HG03095 (cell line): ENCODE measurements at regions not wholly inside any gene's neighbourhood (a gene's known extent, or its start where the extent isn't known, plus 50 kb on each side); places are given as distances from the start of the nearest gene placed in this dataset.

Experiments
- ATAC-seq: cut with Tn5 transposase; IDR thresholded peaks from one replicate; pipeline ENCODE4 v1.9.1; 2021; ENCODE audit warnings: moderate library complexity; ENCODE audit not compliant: unreplicated experiment

DNA sequence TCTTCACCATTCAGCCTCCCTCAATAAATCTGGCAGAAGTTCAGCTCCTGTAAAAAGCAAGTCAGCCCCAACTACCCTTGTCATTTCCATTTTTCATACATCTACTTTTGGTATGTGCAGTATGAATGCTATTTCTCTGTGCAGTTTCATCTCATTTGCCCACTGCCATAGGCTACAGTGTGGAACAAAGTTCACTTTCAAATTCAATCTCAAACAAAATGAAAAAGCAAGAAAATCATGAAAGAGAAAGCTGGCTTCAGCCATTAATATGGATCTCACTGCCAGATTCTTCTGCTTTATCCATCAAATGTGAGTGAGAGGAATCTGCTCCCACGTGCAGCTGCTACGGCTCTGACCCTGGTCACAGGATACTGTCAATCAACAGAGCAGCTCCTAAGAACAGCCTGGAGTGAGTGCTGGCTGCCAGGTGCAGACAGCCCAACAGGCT, 494.2 kb downstream of the ZNF608 start:
- ATAC-seq: no peak

DNA sequence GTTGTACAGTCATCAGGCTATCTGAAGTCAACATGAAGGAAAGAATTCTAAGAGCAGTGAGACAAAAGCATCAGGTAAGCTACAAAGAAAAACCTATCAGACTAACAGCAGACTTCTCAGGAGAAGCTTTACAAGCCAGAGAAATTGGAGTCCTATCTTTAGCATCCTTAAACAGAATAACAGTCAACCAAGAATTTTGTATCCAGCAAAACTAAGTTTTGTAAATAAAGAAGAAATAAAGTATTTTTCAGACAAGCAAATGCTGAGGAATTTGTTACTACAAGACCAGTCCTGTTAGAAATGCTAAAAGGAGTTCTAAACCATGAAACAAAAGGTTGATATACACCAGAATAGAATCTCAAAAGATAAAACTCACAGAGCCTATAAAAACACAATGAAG, 501.2 kb downstream of the ZNF608 start:
- ATAC-seq: no peak

DNA sequence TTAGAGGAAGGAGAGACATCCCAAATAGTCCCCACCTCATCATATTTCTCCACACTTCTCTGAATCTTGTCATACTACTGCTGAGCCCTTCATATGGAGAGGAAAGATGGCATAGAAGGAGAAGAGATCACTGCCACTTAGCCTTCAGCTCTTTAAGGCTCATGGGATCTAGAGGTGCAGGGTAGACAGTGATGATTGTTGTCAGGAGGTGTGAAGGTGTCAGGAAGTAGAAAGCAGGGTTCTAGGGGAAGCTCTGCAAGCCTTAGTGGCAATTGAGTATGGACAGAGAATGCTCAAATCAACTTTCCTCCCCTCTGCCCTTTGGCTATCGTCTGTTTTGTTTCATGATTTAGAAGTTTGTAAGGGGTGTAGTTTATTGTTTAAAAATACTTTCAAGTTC, 505.7 kb downstream of the ZNF608 start:
- ATAC-seq: no peak

DNA sequence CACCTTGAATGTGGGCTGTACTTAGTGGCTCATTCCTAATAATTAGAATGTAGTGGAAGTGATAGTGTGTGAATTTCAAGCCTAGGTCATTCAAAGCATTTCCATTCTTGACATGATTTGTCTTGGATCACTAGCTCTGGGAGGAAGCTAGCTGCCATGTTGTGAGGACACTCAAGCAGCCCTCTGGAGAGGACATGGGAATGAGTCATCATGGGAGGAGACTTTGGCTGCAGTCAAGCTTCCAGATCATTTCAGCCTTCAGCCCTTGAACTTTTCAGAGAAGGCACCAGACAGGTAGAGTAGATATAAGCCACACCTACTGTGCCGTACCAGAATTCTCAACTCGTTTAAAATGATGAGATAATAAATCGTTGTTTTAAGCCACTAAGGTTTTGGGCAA, 506.9 kb downstream of the ZNF608 start:
- ATAC-seq: no peak

DNA sequence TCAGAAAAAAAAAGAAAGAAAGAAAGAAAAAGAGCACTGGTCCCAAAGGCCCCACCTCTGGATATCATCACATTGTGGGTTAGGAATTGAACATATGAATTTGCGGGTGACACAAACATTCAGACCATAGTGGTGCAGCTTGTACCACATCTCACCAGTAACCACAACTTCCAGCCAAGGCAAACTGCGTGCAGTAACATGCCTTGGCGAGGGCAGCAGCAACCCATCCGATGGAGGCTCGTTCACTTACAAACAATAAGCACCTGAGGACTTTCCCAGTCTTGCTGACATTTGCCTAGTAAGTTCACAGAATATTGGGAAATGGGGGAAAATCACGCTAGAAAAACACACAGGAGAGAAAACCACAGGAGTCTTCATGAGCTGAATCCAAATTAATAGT, 508.1 kb downstream of the ZNF608 start:
- ATAC-seq: no peak

DNA sequence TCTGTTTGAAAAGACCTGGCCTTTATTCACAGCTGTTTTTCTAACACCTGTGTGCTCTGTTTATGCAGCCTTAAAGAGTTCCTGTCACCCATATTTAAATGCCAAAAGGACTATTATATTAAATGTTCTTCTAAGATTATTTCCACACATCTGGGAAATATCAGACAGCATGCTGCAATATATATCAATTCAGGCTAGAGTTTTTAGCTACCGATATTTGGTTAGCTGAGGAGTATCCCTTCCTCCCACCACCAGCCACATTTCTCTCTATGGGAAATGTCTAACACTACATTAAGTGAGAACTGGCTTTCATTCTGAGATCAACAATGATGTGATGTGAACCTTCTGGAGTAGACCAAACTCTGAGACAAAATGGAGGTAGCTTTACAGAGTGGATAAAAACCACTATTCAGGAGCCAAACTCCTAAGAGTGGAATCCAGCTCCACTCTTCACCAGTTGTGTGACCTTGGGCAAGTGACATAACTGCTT, 509.2 kb downstream of the ZNF608 start:
- no peak for ATAC-seq

DNA sequence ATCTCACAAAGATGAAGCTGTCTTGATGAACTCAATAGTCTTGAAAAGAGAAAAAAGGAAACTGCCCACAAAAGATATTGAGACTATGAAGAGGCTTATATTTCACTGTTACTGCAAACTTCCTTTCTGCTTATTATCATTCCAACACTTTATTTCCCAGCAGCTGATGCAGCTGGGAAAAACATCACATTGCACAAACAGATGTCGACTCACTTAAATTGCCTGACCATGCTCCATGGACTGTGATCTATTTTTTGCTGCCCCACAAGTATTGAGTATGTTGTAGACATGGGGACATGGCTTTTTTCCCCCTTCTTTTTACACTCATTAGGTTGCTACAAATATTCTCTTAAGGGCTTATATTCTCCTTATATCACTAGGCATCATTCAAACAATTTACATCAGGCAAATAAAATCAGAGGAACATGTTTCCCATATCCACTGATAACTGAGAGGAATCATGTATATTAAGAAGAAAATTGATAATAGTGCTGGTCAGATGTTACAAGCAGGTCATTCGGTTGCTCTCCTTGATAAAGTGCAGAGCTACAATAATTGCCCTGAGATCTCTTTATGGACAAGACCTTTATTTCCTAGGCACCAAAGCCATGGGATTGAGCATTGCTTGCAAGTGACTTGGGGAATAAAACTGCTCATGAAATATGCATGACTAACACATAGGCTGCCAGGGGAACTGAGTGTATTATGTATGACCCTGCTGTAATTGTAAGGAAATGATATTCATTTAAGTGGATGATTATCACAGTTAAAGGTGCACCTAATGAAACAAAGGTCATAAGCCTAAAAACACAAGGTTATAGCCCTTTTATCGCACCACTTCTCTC, 509.9 kb downstream of the ZNF608 start:
- ATAC-seq: no peak

DNA sequence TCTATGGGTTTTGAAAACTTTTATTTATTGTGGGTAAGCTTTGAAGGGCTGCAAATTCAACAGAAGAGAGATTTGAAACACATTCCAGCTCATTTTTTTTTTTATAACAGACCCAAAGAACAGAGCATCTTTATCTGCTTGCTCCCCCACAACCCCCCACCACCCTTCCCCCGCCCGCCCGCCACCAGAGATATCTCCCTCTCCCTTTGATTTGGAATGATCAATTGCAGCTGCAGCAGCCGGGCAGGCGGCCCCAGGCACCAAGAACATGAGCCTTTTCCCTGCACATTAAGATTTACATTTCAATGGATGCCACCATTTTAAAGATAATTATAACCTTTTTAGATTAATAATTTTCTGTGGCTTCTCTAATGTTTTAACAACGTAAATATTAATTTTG, 510.9 kb downstream of the ZNF608 start:
- no peak for ATAC-seq

DNA sequence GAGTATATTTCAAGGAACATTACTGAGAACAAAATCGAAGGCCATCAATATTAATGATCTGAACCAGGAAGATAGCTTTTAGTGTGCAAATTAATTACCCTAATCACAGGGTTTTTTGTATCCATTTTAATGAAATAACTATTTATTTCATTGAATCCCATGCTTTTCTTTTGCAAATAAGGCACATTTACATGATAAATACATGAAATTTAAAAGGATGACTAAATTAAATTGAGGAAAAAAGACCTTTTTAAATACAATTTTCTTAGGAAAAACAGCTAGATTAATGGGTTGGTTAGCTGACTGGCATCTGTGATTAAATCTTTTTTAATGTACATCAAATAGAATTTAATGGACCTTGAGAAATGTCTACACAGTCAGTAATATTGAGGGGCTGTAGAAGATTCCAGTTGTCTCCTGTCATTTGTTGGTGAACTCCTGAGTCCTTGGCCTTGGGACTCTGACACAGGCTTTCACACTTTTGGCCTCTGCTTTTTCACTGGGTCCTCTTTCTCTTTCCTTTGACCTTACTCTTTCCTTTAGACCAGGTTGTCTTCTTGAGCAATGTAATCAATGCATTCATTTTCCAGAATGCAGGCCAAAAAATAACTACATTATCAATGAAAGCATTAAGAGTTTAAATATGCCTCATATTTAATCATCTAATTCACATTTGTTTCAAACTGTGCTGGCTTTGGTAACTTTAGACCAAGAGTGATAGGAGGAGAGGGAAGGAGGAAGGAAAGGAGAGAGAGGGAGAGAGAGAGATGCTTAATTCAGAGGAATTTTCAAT, 511.5 kb downstream of the ZNF608 start:
- no peak for ATAC-seq

DNA sequence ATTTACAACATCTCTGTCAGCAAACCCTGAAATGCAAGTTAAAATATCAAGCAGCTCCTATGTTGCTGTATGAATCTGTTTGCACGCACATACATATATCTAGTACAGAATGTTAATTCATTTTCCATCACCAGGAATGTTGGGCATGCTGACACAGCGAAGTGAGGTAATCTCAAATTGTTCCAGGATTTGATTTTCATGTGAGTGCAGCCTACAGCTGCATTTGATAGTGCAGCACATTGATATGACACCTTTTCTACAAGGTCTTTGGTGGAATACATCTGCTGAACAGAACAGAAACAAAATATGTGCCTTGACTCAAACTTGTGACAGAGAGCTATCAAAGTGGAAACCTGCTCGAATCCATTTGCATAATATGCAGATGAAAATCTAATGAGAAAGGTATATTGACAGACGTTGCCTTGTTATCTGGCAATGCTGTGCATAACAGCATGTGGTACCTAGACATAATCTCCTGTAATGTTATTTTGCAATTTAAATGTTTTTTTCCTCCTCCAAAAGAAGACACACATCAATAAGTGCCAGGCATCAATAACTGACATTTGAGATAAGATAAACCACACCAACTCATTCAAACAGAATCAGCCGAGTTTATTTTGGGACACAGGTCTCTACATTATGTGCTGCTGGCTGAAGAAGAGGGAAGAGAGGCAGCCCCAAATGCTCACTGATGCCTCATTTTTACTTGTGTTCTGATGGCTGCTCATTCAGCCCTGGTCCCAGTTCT, 512.2 kb downstream of the ZNF608 start:
- ATAC-seq: no peak

DNA sequence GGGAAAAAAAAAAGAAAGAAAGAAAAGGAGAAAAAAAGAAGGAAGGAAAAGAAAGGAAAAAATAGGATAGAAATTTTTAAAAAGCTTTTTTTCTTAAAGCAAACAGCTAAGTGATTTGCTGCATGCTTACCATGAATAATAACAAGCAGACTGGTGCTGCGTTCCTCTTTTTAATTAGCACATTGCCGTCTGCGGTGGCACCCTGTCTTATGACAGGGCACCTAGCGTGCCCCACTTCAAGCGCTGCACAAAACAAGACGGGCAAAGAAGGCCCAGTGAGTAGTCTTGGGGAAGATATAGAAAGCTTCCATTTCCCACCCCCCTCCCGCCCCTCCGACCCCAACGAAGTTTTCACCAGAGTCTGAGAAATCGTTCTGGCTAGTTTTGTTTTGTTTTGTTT, 513.9 kb downstream of the ZNF608 start:
- ATAC-seq: no peak

DNA sequence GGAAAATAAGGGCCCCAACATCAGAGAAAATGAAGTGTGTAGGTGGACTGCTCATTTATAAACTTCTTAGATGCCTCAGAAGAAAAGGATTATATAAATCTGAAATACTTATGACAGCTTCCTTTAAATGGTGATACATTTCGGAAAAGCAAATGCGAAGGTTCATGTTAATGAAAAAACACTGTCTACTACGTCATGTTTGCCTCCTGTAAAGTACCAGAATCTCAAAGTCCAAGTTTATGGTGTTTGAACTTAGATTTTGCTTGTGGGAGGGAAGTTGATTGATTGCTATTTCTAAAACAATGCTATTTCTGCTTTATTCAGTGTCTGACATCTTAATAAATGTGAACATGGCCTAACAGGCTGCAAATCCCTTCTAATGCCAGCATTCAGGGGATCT, 514.6 kb downstream of the ZNF608 start:
- ATAC-seq: no peak

DNA sequence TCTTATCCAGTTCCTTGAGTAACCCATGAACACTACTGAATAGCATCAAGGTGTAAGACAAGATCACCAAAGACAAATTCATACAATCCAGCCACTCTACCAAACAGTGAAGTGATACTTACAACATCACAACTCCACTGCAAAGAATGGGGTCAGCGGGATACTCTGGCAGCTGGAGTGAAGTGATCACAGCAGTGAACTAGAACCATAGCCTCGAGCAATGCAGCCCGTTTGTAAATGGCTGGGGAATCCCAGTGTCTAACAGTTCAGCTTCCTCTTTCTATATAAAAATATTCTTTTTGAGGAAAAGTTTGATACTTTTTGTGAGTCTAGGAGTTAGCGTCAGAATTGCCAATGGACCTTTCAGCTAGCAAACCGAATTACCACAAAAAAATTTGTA, 515.2 kb downstream of the ZNF608 start:
- ATAC-seq: no peak

DNA sequence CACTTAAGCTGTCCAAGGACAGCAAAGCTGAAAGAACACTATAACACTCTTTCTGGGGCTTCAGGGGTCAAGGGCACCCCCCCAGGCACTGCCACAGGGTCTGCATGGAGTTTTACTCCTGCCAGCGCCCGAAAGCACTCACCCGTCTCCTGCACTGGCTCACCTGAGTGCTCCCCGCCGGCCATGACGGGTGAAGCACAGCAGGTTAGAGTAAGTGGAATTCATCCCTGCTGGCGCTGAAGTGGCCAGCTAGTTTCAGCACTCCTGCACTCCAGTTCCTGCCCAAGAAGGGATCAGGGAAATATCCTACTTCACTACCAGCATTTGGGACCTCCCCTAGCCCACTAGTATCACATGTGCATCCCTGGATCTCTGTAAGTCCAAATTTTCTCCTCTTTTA, 516.0 kb downstream of the ZNF608 start:
- ATAC-seq: no peak

DNA sequence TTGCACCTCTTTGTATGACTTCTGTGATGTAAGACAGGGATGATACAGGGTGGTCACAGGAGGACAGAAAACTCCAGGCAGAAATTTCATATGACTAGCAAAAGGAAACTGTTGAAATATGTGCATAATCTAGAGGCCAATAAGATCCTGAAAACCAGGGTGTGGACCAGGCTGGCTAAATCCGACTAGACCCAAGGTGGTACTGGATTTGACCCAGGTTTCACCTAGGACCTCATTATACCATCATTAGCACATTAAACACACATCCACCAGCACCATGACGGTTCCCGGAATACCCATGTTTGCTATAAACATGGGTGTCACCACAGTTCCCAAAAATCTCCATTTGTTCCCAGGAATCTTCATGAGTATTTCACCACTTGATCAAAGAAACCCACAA, 517.1 kb downstream of the ZNF608 start:
- ATAC-seq: no peak

DNA sequence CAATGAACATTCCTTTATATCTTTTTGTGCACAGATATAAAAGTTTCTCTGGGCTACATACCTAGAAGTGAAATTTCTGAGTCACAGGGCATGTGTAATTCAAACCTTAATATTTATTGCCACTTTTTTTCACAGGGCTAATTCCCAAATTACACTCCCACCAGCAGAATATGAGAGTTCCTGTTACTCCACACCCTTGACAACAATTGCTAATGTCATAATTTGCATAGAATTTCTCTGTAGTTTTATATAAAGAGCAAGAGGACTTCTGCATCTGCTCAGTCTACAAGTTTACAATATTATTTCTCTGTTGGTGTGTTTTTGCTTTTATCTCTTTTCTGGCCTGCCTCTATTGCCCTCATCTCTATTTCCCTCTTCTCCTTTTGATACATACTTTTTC, 518.5 kb downstream of the ZNF608 start:
- no peak for ATAC-seq

DNA sequence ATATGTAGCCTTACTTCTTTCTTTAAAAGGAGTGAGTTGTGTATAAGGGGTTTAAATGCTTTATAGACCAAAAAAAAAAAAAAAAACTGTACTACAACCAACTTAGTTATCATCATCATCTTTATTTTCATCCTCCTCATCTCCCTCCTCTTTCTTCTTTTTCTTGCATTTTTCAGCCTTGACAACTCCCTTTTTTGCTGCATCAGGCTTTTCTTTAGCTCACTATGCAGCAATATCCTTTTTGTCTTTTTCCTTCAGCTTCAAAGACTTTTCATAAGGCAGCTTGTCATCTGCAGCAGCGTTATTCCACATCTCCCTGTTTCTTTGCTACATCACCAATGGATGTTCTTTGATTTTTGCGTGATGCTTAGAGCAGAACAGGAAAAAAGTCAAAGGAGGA, 526.0 kb downstream of the ZNF608 start:
- no peak for ATAC-seq

DNA sequence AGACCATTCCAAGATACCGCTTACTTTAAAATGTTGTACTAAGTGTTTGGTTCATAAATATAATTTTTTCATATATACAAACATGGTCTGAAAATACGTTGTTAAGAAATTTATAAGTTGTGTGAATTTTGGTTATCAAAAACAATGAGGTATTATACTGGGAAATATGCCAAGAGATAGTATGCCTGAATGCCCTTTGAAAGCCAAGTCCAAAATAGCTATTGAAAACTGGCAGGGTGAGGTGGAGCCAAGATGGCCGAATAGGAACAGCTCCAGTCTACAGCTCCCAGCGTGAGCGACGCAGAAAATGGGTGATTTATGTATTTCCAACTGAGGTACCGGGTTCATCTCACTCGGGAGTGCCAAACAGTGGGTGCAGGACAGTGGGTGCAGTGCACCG, 533.5 kb downstream of the ZNF608 start:
- ATAC-seq: no peak

DNA sequence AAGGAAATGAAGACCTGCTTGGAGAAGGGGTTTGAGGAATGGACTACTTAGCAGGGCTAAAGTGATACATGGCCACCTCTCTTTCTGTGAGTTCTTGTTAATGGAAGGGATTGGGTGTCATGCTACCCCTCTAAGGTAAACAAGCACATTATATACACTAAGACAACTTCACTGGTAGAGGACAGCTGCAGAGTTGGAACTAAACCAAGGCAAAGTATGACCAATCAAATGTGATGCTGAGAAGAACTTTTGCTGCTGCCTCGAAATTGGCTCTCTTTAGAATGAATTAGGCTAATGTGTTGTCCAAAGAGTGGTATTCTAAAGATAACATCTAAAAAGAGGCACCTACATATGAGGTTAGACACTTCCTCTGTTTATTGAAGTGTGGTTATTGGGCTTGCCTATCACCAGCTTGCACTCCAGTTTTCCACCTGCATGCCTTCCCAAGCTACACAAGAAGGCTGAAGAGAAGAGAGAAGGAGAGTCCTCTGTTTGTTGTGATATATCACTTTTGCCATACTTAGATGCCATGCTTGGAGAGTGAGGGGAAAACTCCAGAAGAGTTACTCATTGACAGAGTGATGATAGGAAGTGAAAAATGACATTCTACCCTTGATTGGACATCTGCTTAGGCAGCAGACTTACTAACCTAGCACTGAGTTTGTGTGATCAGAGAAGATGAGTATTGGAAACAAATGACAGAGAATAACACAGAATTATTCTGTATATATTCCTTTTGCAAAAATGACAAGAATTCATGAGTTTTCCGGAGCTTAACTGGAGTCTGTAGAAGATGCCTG, 536.1 kb downstream of the ZNF608 start:
- no peak for ATAC-seq

DNA sequence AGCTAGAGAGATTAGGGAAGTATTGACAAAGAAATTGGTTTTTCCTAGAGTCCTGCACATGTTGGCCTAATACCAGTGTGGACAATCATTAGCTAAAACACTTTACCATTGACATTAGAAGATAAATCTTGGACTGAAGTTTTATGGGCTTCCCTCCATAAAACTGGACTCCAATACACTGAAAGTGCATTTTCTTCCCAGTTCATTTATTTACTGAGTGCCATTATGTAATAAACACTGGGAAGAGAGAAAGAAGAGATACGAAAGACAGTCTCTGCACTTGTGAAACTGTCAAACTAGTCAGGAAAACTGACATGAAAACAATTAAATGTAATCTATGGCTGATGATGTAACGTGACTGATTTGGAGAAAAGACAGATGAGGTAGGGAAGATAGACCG, 539.3 kb downstream of the ZNF608 start:
- ATAC-seq: no peak

DNA sequence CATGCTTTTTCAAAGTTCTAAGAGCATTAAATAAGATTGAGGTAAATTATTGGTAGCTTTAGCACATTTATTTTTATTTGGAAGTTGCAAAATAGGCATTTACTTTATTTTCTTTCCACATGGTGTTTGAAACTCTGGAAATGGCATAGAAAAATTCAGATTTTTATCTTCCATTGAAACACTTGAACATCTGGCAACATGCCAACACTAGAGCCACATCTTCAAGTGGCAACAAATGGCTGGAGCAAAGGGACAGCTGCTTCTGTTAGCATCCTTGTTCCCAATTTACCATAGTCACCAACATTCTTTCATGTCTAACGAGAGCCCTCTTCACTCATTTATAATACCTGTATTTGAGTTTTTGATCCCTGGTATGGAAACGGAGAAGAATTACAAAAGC, 539.9 kb downstream of the ZNF608 start:
- ATAC-seq: no peak
